Parathyroid adenoma (tissue), 2 donors: ENCODE measurements at regions not wholly inside any gene's neighbourhood (a gene's known extent, or its start where the extent isn't known, plus 50 kb on each side); places are given as distances from the start of the nearest gene placed in this dataset.

Experiments
- H2AFZ ChIP-seq: fragments of 300-600 bp; sonication (generic); one replicate; pipeline ENCODE4 v1.7.0; 2017; ENCODE audit warnings: antibody characterized with exemption, mild to moderate bottlenecking
- H3K27ac ChIP-seq: fragments of 300-600 bp; sonication (generic); one replicate; pipeline ENCODE4 v1.7.0; 2017
- H3K27me3 ChIP-seq: fragments of 300-600 bp; sonication (generic); one replicate; pipeline ENCODE4 v1.7.0; 2017; ENCODE audit warnings: low read length; ENCODE audit not compliant: control insufficient read depth, insufficient read depth
- H3K36me3 ChIP-seq: fragments of 300-600 bp; sonication (generic); one replicate; pipeline ENCODE4 v1.7.0; 2017; ENCODE audit warnings: low read length; ENCODE audit not compliant: control insufficient read depth, insufficient read depth
- H3K4me1 ChIP-seq: fragments of 300-600 bp; sonication (generic); one replicate; pipeline ENCODE4 v1.7.0; 2017; ENCODE audit warnings: control low read depth
- H3K4me2 ChIP-seq: fragments of 300-600 bp; sonication (generic); one replicate; pipeline ENCODE4 v1.7.0; 2017; ENCODE audit warnings: low read length
- H3K4me3 ChIP-seq: fragments of 300-600 bp; sonication (generic); one replicate; pipeline ENCODE4 v1.7.0; 2017; ENCODE audit warnings: low read depth, low read length
- H3K79me2 ChIP-seq: fragments of 300-600 bp; sonication (generic); one replicate; pipeline ENCODE4 v1.7.0; 2017; ENCODE audit warnings: control low read depth
- H3K9ac ChIP-seq: fragments of 300-600 bp; sonication (generic); one replicate; pipeline ENCODE4 v1.7.0; 2017; ENCODE audit warnings: mild to moderate bottlenecking
- H3K9me3 ChIP-seq: fragments of 300-600 bp; sonication (generic); one replicate; pipeline ENCODE4 v1.7.0; 2017; ENCODE audit warnings: low read length; ENCODE audit not compliant: control insufficient read depth
- CTCF ChIP-seq: fragments of 300-600 bp; sonication (generic); IDR thresholded peaks from one replicate; pipeline ENCODE4 v1.7.0; 2017; ENCODE audit warnings: antibody characterized with exemption, mild to moderate bottlenecking
- donor health status: primary hyperparathyroidism.

DNA sequence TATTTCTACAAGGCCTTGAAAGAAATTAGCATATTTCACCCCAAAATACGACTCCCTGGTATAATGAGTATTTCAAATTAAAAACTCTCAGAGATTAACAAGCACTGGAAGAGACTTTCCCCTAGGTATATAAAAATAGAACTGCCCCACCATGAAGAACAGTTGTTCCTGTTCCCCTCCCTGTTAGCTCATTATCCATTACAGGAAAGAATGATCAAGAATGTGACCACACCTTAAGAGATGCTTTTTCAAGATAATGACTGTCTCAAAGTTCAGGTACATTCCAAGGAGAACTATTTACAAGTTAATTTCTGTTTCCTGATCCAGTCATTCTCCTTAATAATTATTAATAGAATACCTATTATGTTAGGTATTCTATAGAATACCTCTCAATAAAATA, 1220.6 kb upstream of the CDH2 start:
- H2AFZ ChIP-seq, result no peak overlapping the region
- H3K9ac ChIP-seq, result no peak overlapping the region
- no peak for TF ChIP-seq CTCF
- H3K27me3 ChIP-seq, result no peaks in the 10 kb centered on the region
- H3K4me2 ChIP-seq, result no peak overlapping the region
- no peak overlapping the region for H3K4me3 ChIP-seq
- H3K9me3 ChIP-seq, result no peaks in the 10 kb centered on the region
- no peaks in the 10 kb centered on the region for H3K36me3 ChIP-seq
- no peaks in the 10 kb centered on the region for H3K79me2 ChIP-seq
- H3K4me1 ChIP-seq, result no peaks in the 10 kb centered on the region
- no peak overlapping the region for H3K27ac ChIP-seq

DNA sequence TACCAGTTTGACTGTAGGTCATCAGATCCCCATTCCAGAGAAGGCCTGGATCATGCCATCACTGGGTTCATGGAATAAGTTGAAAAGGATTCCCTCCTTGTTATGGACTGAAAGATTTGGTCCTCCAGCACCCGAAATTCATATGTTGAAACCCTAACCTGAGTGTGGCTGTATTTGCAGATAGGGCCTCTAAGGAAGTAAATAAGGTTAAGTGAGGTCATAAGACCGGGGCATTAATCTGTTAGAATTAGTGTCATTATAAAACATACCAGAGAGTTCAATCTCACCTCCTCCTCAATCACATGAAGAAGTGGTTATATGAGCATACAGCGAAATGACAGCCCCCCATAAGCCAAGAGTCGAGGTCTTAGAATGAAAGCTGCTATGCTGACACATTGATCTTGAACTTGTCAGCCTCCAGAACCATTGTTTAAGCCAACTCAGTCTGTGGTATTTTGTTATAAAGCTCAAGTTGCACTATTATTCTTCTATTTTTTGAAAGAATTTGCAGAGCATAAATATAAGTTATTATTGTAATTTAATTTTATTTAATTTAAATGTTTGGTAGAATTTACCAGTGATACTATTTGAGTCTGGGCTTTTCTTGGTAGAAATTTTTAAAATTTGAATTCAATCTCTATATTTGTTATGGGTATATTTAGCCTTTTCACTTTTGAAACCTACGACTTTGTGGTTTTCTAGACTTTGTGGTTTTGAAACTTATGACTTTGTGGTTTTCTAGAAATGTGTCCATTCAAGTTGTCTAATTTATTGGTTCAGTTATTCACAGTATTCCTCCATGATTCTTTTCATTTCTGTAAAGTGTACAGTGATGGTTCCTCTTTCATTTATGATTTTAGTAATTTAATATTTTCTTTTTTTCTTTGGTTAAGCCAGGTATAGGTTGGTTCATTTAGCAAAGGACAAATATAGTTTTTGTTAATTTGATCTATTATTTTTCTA, 1206.7 kb upstream of the CDH2 start:
- Histone ChIP-seq H3K27ac (no peak overlapping the region), H2AFZ (no peak overlapping the region), H3K4me3 (no peak overlapping the region), H3K79me2 (no peaks in the 10 kb centered on the region), H3K4me2 (no peak overlapping the region), H3K36me3 (no peaks in the 10 kb centered on the region), H3K9me3 (no peaks in the 10 kb centered on the region), H3K27me3 (no peaks in the 10 kb centered on the region), H3K9ac (no peak overlapping the region), H3K4me1 (no peaks in the 10 kb centered on the region)
- no peak for TF ChIP-seq CTCF

GRCh38 chr18:29378651-29379136, 1201.8 kb upstream of the CDH2 start:
- H3K79me2 ChIP-seq, result no peaks in the 10 kb centered on the region
- no peaks in the 10 kb centered on the region for H3K27me3 ChIP-seq
- H3K9me3 ChIP-seq, result no peaks in the 10 kb centered on the region
- H3K27ac ChIP-seq, result no peak overlapping the region
- no peak overlapping the region for H3K9ac ChIP-seq
- no peak for TF ChIP-seq CTCF
- H3K4me1 ChIP-seq, result no peaks in the 10 kb centered on the region
- H3K36me3 ChIP-seq, result no peaks in the 10 kb centered on the region
- no peak overlapping the region for H2AFZ ChIP-seq
- H3K4me3 ChIP-seq, result no peak overlapping the region
- no peak overlapping the region for H3K4me2 ChIP-seq

DNA sequence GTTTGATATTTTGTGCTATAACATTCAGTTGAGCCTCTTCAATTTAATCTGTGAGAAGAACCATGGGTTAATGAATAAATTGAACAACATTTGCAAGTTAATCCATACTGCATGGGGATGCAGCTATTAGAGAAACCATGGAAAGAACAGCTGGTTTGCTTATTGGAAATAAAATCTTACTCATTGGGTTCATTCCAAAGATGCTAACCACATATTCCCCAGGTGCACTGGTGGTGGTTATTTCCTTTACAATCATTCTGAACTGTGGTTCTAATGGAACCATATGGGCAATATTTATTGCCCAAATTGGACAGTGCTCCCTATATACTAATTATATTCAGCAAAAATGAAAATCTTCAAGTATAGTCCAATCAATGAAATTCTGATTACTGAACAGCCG, 1200.4 kb upstream of the CDH2 start:
- Histone ChIP-seq H3K36me3 (no peaks in the 10 kb centered on the region), H3K4me1 (no peaks in the 10 kb centered on the region), H3K27ac (no peak overlapping the region), H3K27me3 (no peaks in the 10 kb centered on the region), H3K4me3 (no peak overlapping the region), H2AFZ (no peak overlapping the region), H3K9me3 (no peaks in the 10 kb centered on the region), H3K9ac (no peak overlapping the region), H3K79me2 (no peaks in the 10 kb centered on the region), H3K4me2 (no peak overlapping the region)
- no peak for TF ChIP-seq CTCF
